GM19238 (cell line): ENCODE measurements at regions not wholly inside any gene's neighbourhood (a gene's known extent, or its start where the extent isn't known, plus 50 kb on each side); places are given as distances from the start of the nearest gene placed in this dataset.
"Not testable (repeated sequence)": the region's sequence is repeated elsewhere in the genome, so short reads cannot be mapped to it uniquely, and the experiment has no call there.

ENCODE experiments used
- DNase-seq: peaks from one replicate; pipeline ENCODE4 v3.0.0; 2011; ENCODE audit warnings: low spot score; ENCODE audit not compliant: insufficient read length

- DNase-seq = no peak
Measured at GRCh38 chr1:106378261-106378660, 678.2 kb upstream of the PRMT6 start.

GRCh38 chr1:106380772-106381171, 675.7 kb upstream of the PRMT6 start:
- no peak for DNase-seq

GRCh38 chr1:106389160-106389559, 667.3 kb upstream of the PRMT6 start:
- DNase-seq = not testable (repeated sequence)

GRCh38 chr1:106393046-106393445, 663.4 kb upstream of the PRMT6 start:
- DNase-seq = no peak

DNA sequence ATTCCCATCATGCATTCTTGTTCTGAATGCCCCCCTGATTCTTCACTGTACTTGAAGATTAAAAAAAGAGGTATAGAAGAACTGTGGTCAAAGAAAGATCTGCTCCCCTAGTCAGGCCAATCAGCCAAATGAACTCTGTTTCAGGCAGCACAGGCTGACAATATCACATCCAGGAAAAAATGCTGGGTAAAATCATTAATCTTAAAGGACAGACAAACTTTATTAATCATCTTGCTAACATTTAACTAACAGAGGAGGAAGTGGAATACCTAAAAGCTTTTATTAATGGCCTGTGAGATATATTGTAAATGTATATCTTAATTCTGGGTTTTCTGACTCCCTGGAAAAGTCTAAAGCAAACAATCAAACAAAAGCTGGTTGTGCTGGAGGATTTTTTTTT, 660.5 kb upstream of the PRMT6 start:
- DNase-seq = no peak

DNA sequence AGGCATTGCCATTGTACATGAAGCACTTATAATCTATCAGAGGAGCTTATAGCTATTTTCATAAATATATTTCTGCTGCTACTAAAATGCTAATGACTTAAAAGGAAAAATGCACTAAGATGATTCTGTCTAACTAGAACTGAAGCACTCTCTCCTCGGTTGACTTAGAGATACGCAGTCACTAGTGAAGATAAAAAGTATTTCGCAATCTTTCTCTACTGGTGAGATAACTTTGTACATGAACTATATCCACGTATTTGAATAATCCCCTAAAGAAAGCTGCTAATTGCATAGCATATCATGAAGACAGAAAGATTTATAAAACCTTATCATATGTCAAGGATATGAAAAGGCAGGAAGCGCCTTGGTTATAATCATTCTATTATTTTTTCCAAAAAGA, 658.1 kb upstream of the PRMT6 start:
- DNase-seq = no peak

GRCh38 chr1:106406114-106406513, 650.4 kb upstream of the PRMT6 start:
- no peak for DNase-seq

- not testable (repeated sequence) for DNase-seq
Measured at GRCh38 chr1:106412321-106412720, 644.2 kb upstream of the PRMT6 start.

GRCh38 chr1:106435269-106435668, 621.2 kb upstream of the PRMT6 start:
- no peak for DNase-seq

DNA sequence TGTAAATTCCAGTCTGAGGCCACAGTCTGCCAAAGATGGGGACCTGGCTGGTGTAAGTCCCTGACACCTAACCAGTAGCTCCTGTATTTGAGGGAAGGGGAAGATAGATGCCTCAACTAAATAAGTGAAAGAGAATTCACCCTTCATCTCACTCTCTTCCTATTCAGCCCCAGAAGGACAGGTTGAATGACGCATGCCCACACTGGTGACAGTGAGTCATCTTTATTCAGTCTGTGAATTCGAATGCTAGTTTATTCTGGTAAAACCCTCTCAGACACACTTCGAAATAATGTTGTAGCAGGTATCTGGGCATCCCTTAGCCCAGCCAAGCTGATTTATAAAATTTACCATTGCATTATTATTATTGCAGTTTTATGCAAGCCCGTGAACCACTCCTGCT, 617.0 kb upstream of the PRMT6 start:
- DNase-seq = no peak

DNA sequence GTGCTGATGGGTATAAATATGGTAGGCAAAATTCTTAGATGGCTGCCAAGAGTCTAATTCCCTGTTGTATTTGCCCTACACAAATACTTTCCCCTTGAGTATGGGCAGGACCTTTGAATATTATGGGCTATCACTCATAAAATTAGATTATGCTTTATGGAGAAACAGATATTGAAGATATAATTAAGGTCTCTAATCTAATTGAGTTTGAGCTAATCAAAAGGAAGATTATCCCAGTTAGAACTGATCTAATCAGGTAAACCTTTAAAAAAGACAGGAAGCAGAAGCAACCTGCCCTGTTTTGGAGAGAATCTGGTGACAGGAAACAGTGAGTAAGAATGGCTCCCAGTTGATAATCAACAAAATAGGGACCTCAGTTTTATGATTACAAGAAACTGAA, 609.0 kb upstream of the PRMT6 start:
- no peak for DNase-seq

DNA sequence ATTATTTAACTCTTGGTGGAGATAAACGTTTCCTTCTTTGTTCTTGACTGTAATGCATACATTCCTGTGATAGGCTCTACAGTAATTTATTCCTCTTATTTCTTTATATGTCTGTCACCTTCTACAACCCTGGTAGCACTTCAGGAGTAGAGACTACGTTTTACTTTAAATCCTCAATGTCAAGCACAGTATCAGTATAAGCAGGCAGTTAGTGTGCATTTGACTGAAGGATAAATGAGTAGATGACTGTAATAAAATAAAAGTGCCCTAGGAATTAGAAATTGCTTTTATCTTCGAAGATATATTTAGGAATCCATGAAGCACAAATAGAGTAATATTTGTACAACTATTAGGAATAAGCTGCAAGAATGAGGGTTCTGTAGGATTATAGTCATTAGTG, 599.6 kb upstream of the PRMT6 start:
- no peak for DNase-seq

- no peak for DNase-seq
Measured at GRCh38 chr1:106457368-106457767, 599.1 kb upstream of the PRMT6 start.

DNA sequence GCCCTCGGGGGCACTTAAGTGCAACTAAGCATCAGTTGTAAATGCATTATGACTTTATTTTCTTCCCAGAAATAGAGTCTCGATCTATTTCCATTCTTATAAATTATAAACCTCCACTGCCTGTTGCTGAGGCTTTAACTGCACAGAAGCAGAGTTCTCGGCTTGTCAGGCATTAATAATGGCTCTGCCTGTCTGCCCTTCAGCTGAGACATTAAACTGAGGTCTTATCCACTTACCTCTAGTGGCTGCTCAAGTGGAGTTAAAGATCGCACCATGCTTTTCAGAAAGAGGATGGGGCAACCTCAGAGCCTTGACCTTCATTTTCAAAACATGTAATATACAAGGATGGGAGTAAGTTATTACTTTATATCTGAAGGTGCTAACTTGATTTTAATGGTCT, 597.6 kb upstream of the PRMT6 start:
- no peak for DNase-seq

GRCh38 chr1:106459418-106459817, 597.1 kb upstream of the PRMT6 start:
- no peak for DNase-seq

- DNase-seq = no peak
Measured at GRCh38 chr1:106465666-106466065, 590.8 kb upstream of the PRMT6 start.

- no peak for DNase-seq
Measured at GRCh38 chr1:106480629-106481028, 575.8 kb upstream of the PRMT6 start.

- DNase-seq = no peak
Measured at GRCh38 chr1:106492880-106493279, 563.6 kb upstream of the PRMT6 start.

GRCh38 chr1:106494646-106495045, 561.8 kb upstream of the PRMT6 start:
- no peak for DNase-seq

DNA sequence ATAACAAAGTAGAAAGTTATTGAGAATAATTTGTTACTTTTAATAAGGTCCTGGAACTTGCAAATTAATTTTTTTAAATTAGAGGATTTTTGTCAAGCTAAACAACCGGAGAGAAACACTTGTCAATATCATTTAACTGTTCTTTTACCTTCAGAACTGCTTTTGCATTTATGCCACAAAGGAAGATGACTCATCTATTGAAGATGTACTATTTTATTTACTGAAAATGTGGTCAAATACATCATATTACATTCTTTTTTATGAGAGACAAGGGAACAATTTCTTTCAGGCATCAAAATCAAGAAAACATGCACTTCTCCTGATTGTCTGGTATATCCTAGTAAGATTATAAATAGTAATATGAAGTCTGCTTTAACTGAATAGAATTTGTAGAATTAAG, 558.2 kb upstream of the PRMT6 start:
- DNase-seq = no peak

GRCh38 chr1:106502659-106503058, 553.8 kb upstream of the PRMT6 start:
- no peak for DNase-seq

DNA sequence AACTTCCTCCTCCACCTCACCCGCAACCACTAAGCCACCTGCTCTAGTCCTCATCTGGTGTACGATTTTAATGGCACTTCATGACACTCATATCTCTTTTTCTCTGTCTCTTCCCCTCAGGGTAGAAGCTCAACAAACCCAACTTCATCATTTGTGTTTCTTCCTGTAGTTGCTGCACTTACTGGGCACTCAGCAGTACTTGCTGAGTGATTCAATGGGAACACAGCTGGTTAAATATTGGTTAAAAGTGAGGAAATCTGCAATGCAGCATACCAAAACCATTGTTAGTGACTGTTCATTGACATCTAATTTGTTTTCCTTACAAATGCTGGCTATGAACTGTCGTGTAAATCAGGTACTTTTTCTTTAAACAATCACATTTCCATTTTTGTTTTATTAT, 541.1 kb upstream of the PRMT6 start:
- no peak for DNase-seq

GRCh38 chr1:106517224-106517623, 539.2 kb upstream of the PRMT6 start:
- no peak for DNase-seq

DNA sequence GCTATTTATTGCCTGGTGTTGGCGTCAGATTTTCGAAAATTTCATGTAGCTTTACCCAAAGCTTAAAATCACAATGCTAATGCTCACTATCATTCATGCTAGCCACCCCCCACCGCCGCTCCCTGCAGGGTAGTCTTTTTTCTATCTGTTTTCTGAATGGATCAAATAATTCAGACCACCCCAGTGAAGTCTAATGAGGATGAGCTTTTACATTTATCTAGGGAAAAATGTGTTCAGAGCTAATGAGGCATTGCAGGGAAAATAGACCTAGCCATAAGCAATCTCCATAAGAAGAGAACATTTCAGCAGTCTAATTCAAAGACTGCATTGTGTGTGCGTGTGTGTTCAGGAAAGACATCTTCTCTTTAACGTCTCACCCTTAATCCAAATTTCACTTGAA, 533.0 kb upstream of the PRMT6 start:
- DNase-seq = no peak
